Kidney epithelial cell (primary cell): ENCODE measurements at regions not wholly inside any gene's neighbourhood (a gene's known extent, or its start where the extent isn't known, plus 50 kb on each side); places are given as distances from the start of the nearest gene placed in this dataset.
"Not testable (repeated sequence)": the region's sequence is repeated elsewhere in the genome, so short reads cannot be mapped to it uniquely, and the experiment has no call there.

Experiments
- DNase-seq: peaks from one replicate; pipeline ENCODE4 v3.0.0-alpha.2; 2010; ENCODE audit warnings: low read depth
- H3K27me3 ChIP-seq: 2 replicates; pipeline ENCODE4 v1.6.0; 2011; ENCODE audit warnings: low read length; ENCODE audit not compliant: control insufficient read depth, insufficient read depth
- H3K36me3 ChIP-seq: 2 replicates; pipeline ENCODE4 v1.5.1; 2011; ENCODE audit warnings: low read length; ENCODE audit not compliant: control insufficient read depth, insufficient read depth
- H3K4me3 ChIP-seq: 2 replicates; pipeline ENCODE4 v1.5.1; 2011; ENCODE audit warnings: low read depth, mild to moderate bottlenecking, control low read depth, low read length
- CTCF ChIP-seq: IDR thresholded peaks from 2 replicates; pipeline ENCODE4 v1.5.1; 2011; ENCODE audit warnings: mild to moderate bottlenecking, moderate library complexity, low read length, control low read depth, inconsistent platforms; ENCODE audit not compliant: insufficient read depth, poor library complexity, severe bottlenecking

- Histone ChIP-seq H3K4me3 (no peak overlapping the region), H3K27me3 (no peaks in the 10 kb centered on the region), H3K36me3 (no peaks in the 10 kb centered on the region)
- TF ChIP-seq CTCF, result no peak
- DNase-seq, result no peak
Measured at GRCh38 chr10:117768333-117769042, 225.9 kb downstream of the EMX2 start.

GRCh38 chr10:117775526-117775925 is 233.0 kb downstream of the EMX2 start:
- TF ChIP-seq CTCF, result no peak
- Histone ChIP-seq H3K4me3 (no peak overlapping the region), H3K36me3 (no peaks in the 10 kb centered on the region), H3K27me3 (no peaks in the 10 kb centered on the region)
- no peak for DNase-seq

GRCh38 chr10:117777222-117777621 is 234.7 kb downstream of the EMX2 start:
- H3K4me3 ChIP-seq, H3K27me3 ChIP-seq, H3K36me3 ChIP-seq: not testable (repeated sequence)

GRCh38 chr10:117778241-117778640 is 235.7 kb downstream of the EMX2 start:
- Histone ChIP-seq H3K4me3 (no peak overlapping the region), H3K27me3 (no peaks in the 10 kb centered on the region), H3K36me3 (no peaks in the 10 kb centered on the region)
- TF ChIP-seq CTCF, result no peak
- no peak for DNase-seq

More at GRCh38 chr10:117777222-117777621, 234.7 kb downstream of the EMX2 start:
- DNase-seq, result peak; percentile 57

GRCh38 chr10:117780411-117780810 is 237.9 kb downstream of the EMX2 start:
- H3K27me3 ChIP-seq, result no peaks in the 10 kb centered on the region
- H3K36me3 ChIP-seq, result no peaks in the 10 kb centered on the region
- no peak for TF ChIP-seq CTCF
- no peak overlapping the region for H3K4me3 ChIP-seq
- DNase-seq, result no peak

GRCh38 chr10:117781216-117781831 is 238.8 kb downstream of the EMX2 start:
- no peak for TF ChIP-seq CTCF
- no peaks in the 10 kb centered on the region for H3K36me3 ChIP-seq
- no peaks in the 10 kb centered on the region for H3K27me3 ChIP-seq
- DNase-seq, result no peak
- no peak overlapping the region for H3K4me3 ChIP-seq
